ENCODE measurements at regions not wholly inside any gene's neighbourhood (a gene's known extent, or its start where the extent isn't known, plus 50 kb on each side); places are given as distances from the start of the nearest gene placed in this dataset.

- no peak for DNase-seq
These were observed 497.8 kb downstream of the PLA2G4A start for GRCh38 chr1:187326557-187326956.

GRCh38 chr1:187336441-187337168, 507.9 kb downstream of the PLA2G4A start:
- no peak for DNase-seq

- no peak for DNase-seq
These were observed 510.1 kb downstream of the PLA2G4A start for GRCh38 chr1:187338762-187339412.

- no peak for DNase-seq
These were observed 513.7 kb downstream of the PLA2G4A start for GRCh38 chr1:187342495-187342894.

- DNase-seq = no peak
These were observed 545.3 kb downstream of the PLA2G4A start for GRCh38 chr1:187374082-187374481.

GRCh38 chr1:187374742-187375141, 546.0 kb downstream of the PLA2G4A start:
- no peak for DNase-seq

- DNase-seq = no peak
These were observed 554.6 kb downstream of the PLA2G4A start for GRCh38 chr1:187383366-187383765.

- DNase-seq = no peak
These were observed 555.8 kb downstream of the PLA2G4A start for GRCh38 chr1:187384504-187384903.

- no peak for DNase-seq
These were observed 561.6 kb downstream of the PLA2G4A start for GRCh38 chr1:187390215-187390818.

GRCh38 chr1:187396226-187396625, 567.5 kb downstream of the PLA2G4A start:
- DNase-seq = no peak

GRCh38 chr1:187396929-187397796, 568.4 kb downstream of the PLA2G4A start:
- DNase-seq = no peak

- DNase-seq = no peak
These were observed 579.7 kb downstream of the PLA2G4A start for GRCh38 chr1:187408212-187409004.

GRCh38 chr1:187409341-187409740, 580.6 kb downstream of the PLA2G4A start:
- DNase-seq = no peak

GRCh38 chr1:187411118-187411517, 582.4 kb downstream of the PLA2G4A start:
- DNase-seq = no peak

- DNase-seq = no peak
These were observed 584.8 kb downstream of the PLA2G4A start for GRCh38 chr1:187413405-187414169.

- no peak for DNase-seq
These were observed 586.3 kb downstream of the PLA2G4A start for GRCh38 chr1:187415065-187415464.

GRCh38 chr1:187417520-187417919, 588.8 kb downstream of the PLA2G4A start:
- DNase-seq = no peak

GRCh38 chr1:187433598-187433997, 604.8 kb downstream of the PLA2G4A start:
- no peak for DNase-seq

GRCh38 chr1:187442603-187443002, 613.9 kb downstream of the PLA2G4A start:
- DNase-seq = no peak

- no peak for DNase-seq
These were observed 615.2 kb downstream of the PLA2G4A start for GRCh38 chr1:187443939-187444338.

- no peak for DNase-seq
These were observed 616.3 kb downstream of the PLA2G4A start for GRCh38 chr1:187445066-187445465.

- no peak for DNase-seq
These were observed 622.5 kb downstream of the PLA2G4A start for GRCh38 chr1:187451238-187451637.
